DOHH2 (cell line): ENCODE measurements at regions not wholly inside any gene's neighbourhood (a gene's known extent, or its start where the extent isn't known, plus 50 kb on each side); places are given as distances from the start of the nearest gene placed in this dataset.
"Not testable (repeated sequence)": the region's sequence is repeated elsewhere in the genome, so short reads cannot be mapped to it uniquely, and the experiment has no call there.

Experiments
- EZH2phosphoT487 ChIP-seq: fragments of 200-600 bp; sonication (generic); IDR thresholded peaks from 2 replicates; pipeline ENCODE4 v1.6.1; 2017; ENCODE audit warnings: borderline replicate concordance, mild to moderate bottlenecking, antibody characterized with exemption, low read length, moderate library complexity, mixed read lengths
- TF ChIP-seq, protein P1 (sequence below): fragments of 200-600 bp; sonication (generic); IDR thresholded peaks from one replicate; pipeline ENCODE4 v1.5.1; 2014; ENCODE audit warnings: antibody characterized with exemption, mild to moderate bottlenecking, low read depth, low read length; ENCODE audit not compliant: poor library complexity, severe bottlenecking

DNA sequence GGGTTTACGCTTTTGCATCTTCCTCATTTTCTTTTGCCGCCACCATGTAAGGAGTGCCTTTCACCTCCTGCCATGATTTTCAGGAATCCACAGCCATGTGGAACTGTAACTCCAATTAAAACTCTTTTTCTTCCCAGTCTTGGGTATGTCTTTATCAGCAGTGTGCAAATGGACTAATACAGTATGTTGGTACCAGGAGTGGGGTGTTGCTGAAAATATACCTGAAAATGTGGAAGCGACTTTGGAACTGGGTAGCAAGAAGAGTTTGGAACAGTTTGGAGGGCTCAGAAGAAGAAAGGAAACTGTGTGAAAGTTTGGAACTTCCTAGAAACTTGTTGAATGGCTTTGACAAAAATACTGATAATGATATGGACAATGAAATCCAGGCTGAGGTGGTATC lies 983.9 kb upstream of the NDST4 start:
- TF ChIP-seq EZH2phosphoT487, result not testable (repeated sequence)
- TF ChIP-seq, protein P1, sequence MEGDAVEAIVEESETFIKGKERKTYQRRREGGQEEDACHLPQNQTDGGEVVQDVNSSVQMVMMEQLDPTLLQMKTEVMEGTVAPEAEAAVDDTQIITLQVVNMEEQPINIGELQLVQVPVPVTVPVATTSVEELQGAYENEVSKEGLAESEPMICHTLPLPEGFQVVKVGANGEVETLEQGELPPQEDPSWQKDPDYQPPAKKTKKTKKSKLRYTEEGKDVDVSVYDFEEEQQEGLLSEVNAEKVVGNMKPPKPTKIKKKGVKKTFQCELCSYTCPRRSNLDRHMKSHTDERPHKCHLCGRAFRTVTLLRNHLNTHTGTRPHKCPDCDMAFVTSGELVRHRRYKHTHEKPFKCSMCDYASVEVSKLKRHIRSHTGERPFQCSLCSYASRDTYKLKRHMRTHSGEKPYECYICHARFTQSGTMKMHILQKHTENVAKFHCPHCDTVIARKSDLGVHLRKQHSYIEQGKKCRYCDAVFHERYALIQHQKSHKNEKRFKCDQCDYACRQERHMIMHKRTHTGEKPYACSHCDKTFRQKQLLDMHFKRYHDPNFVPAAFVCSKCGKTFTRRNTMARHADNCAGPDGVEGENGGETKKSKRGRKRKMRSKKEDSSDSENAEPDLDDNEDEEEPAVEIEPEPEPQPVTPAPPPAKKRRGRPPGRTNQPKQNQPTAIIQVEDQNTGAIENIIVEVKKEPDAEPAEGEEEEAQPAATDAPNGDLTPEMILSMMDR, result not testable (repeated sequence)
